HEK293T (cell line): ENCODE measurements at regions not wholly inside any gene's neighbourhood (a gene's known extent, or its start where the extent isn't known, plus 50 kb on each side); places are given as distances from the start of the nearest gene placed in this dataset.

Experiments used
- FOXA1 ChIP-seq: fragments of 450-650 bp; IDR thresholded peaks from 2 replicates; pipeline ENCODE4 v1.6.1; 2016; ENCODE audit warnings: mild to moderate bottlenecking
- FOXM1 ChIP-seq: fragments of 450-650 bp; IDR thresholded peaks from 2 replicates; pipeline ENCODE4 v1.6.1; 2017; ENCODE audit warnings: mild to moderate bottlenecking, borderline replicate concordance
- SP1 ChIP-seq: fragments of 450-650 bp; IDR thresholded peaks from 2 replicates; pipeline ENCODE4 v1.6.1; 2017
- SUZ12 ChIP-seq: fragments of 450-650 bp; IDR thresholded peaks from 2 replicates; pipeline ENCODE4 v1.6.1; 2016; ENCODE audit warnings: mild to moderate bottlenecking

DNA sequence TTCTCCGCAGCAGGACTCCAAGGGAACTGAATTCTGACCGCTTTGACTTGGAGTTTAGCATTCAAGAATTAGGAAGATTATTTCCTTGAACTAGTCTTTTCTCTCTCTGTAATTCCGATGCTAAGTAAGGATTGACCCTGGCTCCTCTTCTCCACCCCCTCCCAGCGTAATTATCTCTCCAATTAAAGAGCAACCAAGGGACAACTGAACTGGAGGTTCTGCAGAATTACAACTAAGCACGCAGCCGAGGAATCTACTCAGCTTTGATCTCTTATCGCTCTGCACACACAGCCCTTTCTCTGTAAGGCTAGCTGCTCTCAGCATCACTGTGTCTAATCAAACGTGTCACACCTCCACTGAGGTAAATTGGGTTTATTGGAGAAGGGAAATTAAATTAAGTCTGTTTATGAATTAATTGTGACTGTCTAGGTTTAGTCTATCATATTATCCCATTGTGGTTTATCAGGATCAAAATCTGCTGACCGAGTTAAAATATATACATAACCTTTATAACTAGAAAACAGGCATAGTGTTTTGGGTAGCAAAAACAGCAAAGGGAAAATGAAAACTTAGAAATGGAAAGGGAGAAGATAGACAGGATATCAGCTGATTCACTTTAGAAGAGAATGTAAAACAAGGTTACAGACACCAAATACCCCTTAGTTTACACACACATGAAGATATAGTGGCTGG, 241.3 kb upstream of the LARGE1 start:
- TF ChIP-seq FOXA1 (no peak), SUZ12 (no peak), FOXM1 (no peak), SP1 (no peak)
